ENCODE measurements at regions not wholly inside any gene's neighbourhood (a gene's known extent, or its start where the extent isn't known, plus 50 kb on each side); places are given as distances from the start of the nearest gene placed in this dataset.

GRCh38 chr7:119545118-119545517 is 727.9 kb upstream of the KCND2 start:
- H3K27me3 ChIP-seq (replicated peaks in 1 of 4; ENCODE audit: control extremely low read depth in 1 of 4, control insufficient read depth in 3 of 4, insufficient read depth in 4 of 4, low read length in 3 of 4), result no peaks in the 10 kb centered on the region
- ChIA-PET POLR2A (no interaction called here), CTCF (no interaction called here)
- no peak overlapping the region for H3K4me3 ChIP-seq (ENCODE audit: control extremely low read depth in 1 of 5, extremely low read depth in 1 of 5, insufficient read depth in 1 of 5, low read depth in 2 of 5, low read length in 4 of 5)
- TF ChIP-seq CTCF (IDR thresholded peaks at IDR 0.05) (no peak), EZH2 (IDR thresholded peaks at IDR 0.05; ENCODE audit: borderline replicate concordance, insufficient read depth, low read depth, low read length, poor library complexity, severe bottlenecking) (no peak)
- no peak overlapping the region for H3K27ac ChIP-seq (ENCODE audit: low read length in 2 of 2)
- DNase-seq (no peak), ATAC-seq (ENCODE audit: low read depth) (no peak)
- H3K9me3 Mint-ChIP-seq (ENCODE audit: insufficient read depth), result no peaks in the 10 kb centered on the region
- no peaks in the 10 kb centered on the region for H3K4me1 Mint-ChIP-seq
- no peaks in the 10 kb centered on the region for H4K20me1 ChIP-seq (ENCODE audit: control insufficient read depth, insufficient read depth, low read length, poor library complexity, severe bottlenecking)
- no peak overlapping the region for H2AFZ ChIP-seq (ENCODE audit: insufficient read depth, low read depth, low read length, poor library complexity, severe bottlenecking)
- no peak overlapping the region for H3K9ac ChIP-seq (ENCODE audit: low read length)
- H3K9me3 ChIP-seq (ENCODE audit: control extremely low read depth in 1 of 3, control insufficient read depth in 2 of 3, insufficient read depth in 1 of 3, low read length in 2 of 3), result no peaks in the 10 kb centered on the region
- no peaks in the 10 kb centered on the region for H3K27me3 Mint-ChIP-seq
- H3K4me2 ChIP-seq (replicated peaks; ENCODE audit: low read depth, low read length, poor library complexity, severe bottlenecking), result no peak overlapping the region
- H3K27ac Mint-ChIP-seq, result no peak overlapping the region
- no peaks in the 10 kb centered on the region for H3K4me1 ChIP-seq (ENCODE audit: control insufficient read depth in 2 of 2, insufficient read depth in 2 of 2, low read length in 2 of 2)
- intact Hi-C loops (cut with micrococcal nuclease), result no loop called here
- no peak overlapping the region for H3K4me3 Mint-ChIP-seq
- no peaks in the 10 kb centered on the region for H3K36me3 ChIP-seq (replicated peaks in 1 of 2; ENCODE audit: control extremely low read depth in 1 of 2, control insufficient read depth in 1 of 2, extremely low read depth in 1 of 2, insufficient read depth in 2 of 2, low read length in 1 of 2)
- H3K79me2 ChIP-seq (ENCODE audit: control insufficient read depth, insufficient read depth, low read length), result no peaks in the 10 kb centered on the region

- POLR2A ChIA-PET, result no interaction called here
- Mint-ChIP-seq H3K27ac (no peak overlapping the region), H3K27me3 (no peaks in the 10 kb centered on the region), H3K4me1 (no peaks in the 10 kb centered on the region), H3K9me3 (ENCODE audit: insufficient read depth) (peaks cover 3% of the 10 kb centered on the region), H3K4me3 (no peak overlapping the region)
- Histone ChIP-seq H3K9ac (ENCODE audit: low read length) (no peak overlapping the region), H3K9me3 (ENCODE audit: control extremely low read depth in 1 of 3, control insufficient read depth in 2 of 3, insufficient read depth in 1 of 3, low read length in 2 of 3) (peaks cover 0 to 2% (median 0%) of the 10 kb centered on the region in 3 donors), H3K4me3 (ENCODE audit: control extremely low read depth in 1 of 5, extremely low read depth in 1 of 5, insufficient read depth in 1 of 5, low read depth in 2 of 5, low read length in 4 of 5) (no peak overlapping the region), H2AFZ (ENCODE audit: insufficient read depth, low read depth, low read length, poor library complexity, severe bottlenecking) (no peak overlapping the region), H3K36me3 (replicated peaks in 1 of 2; ENCODE audit: control extremely low read depth in 1 of 2, control insufficient read depth in 1 of 2, extremely low read depth in 1 of 2, insufficient read depth in 2 of 2, low read length in 1 of 2) (no peaks in the 10 kb centered on the region), H3K27ac (ENCODE audit: low read length in 2 of 2) (no peak overlapping the region), H3K79me2 (ENCODE audit: control insufficient read depth, insufficient read depth, low read length) (no peaks in the 10 kb centered on the region), H3K4me1 (ENCODE audit: control insufficient read depth in 2 of 2, insufficient read depth in 2 of 2, low read length in 2 of 2) (no peaks in the 10 kb centered on the region), H3K4me2 (replicated peaks; ENCODE audit: low read depth, low read length, poor library complexity, severe bottlenecking) (no peak overlapping the region), H3K27me3 (replicated peaks in 1 of 4; ENCODE audit: control extremely low read depth in 1 of 4, control insufficient read depth in 3 of 4, insufficient read depth in 4 of 4, low read length in 3 of 4) (no peaks in the 10 kb centered on the region), H4K20me1 (ENCODE audit: control insufficient read depth, insufficient read depth, low read length, poor library complexity, severe bottlenecking) (no peaks in the 10 kb centered on the region)
- intact Hi-C loops (cut with micrococcal nuclease), result no loop called here
- WGBS (ENCODE audit: insufficient coverage), result 100% methylated on average over 1 of the region's 3 CpGs
- ATAC-seq (ENCODE audit: low read depth) (no peak), DNase-seq (no peak)
- CTCF ChIA-PET, result no interaction called here
- TF ChIP-seq CTCF (IDR thresholded peaks at IDR 0.05) (no peak), EZH2 (IDR thresholded peaks at IDR 0.05; ENCODE audit: borderline replicate concordance, insufficient read depth, low read depth, low read length, poor library complexity, severe bottlenecking) (no peak)
Observed at GRCh38 chr7:119555788-119556187, 717.2 kb upstream of the KCND2 start.
